Lower lobe of right lung (tissue), 2 donors: ENCODE measurements at regions not wholly inside any gene's neighbourhood (a gene's known extent, or its start where the extent isn't known, plus 50 kb on each side); places are given as distances from the start of the nearest gene placed in this dataset.

Experiments used
- ATAC-seq, 2 donors: fragments of 200-7000 bp; cut with Tn5 transposase; one replicate each; pipeline ENCODE4 v1.9.1; 2020 to 2022; ENCODE audit warnings: mild to moderate bottlenecking in 2 of 2, moderate library complexity in 2 of 2
- DNase-seq: peaks from one replicate; pipeline ENCODE4 v3.0.0-alpha.2; 2020
- H3K27ac ChIP-seq: fragments of 200-600 bp; one replicate; pipeline ENCODE4 v1.8.0; 2022
- H3K27me3 ChIP-seq: fragments of 200-600 bp; one replicate; pipeline ENCODE4 v1.8.0; 2022; ENCODE audit warnings: low read depth
- H3K36me3 ChIP-seq: fragments of 200-600 bp; one replicate; pipeline ENCODE4 v1.8.0; 2022; ENCODE audit warnings: mild to moderate bottlenecking
- H3K4me1 ChIP-seq: fragments of 200-600 bp; one replicate; pipeline ENCODE4 v1.8.0; 2022
- H3K4me3 ChIP-seq: fragments of 200-600 bp; one replicate; pipeline ENCODE4 v1.8.0; 2022; ENCODE audit warnings: mild to moderate bottlenecking
- H3K9me3 ChIP-seq: fragments of 200-600 bp; one replicate; pipeline ENCODE4 v1.8.0; 2022
- CTCF ChIP-seq: fragments of 200-600 bp; IDR thresholded peaks from one replicate; pipeline ENCODE4 v1.8.0; 2022; ENCODE audit warnings: antibody characterized with exemption, mild to moderate bottlenecking
- intact Hi-C: fragments of 100-400 bp; cut with DNase I; formaldehyde crosslinking; loops from one replicate; pipeline ENCODE4 v1.11.0; 2022
- donor health status: DM: no; HTN: yes; CAD: no; lungs with severe emphysema.

DNA sequence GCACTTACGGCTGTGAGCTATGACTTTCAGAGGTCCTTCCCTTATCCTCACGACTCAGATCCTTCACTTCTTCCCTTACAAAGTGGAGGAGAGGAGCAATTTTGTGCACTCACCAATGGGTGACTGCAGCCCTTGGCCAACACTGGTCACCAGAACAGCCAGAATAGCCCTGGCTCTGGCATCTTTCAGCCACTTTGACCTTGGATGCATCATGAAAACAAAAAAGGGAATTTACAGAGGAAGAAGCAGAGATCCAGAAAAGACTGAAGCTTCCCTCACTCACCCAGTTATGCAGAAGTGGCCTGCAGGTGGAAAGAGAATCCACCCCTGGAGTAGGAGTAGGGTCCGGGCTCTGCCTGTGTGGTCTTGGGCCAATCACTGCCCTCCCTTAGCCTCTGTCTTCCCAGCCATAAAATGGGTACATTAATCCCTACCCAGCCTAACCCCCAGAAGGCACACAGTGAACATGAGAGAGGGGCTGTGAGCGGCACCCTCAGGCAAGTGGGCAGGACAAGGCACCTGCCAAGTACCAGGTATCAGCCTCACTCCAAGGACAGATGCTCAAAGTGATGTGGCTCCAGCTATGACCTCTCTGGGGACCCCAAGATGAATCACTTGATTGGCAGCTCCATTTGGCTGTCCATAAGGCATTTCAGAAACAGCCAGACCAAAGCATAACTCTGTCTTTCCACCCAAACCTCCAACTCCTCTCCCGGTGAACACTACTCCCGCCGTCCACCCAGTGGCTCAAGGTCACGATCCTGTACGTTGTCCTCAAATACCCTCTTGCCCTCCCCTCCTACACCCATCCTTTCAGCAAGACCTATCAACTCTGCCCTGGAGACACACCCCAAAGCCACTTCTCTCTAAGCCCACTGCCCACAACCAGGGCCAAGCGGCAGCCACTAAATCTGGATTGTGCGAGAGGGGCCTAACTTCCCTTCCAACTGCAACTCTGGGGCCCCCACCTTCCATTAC is 129.8 kb upstream of the ZMIZ1 start:
- peak overlapping the region; percentile 79 for H3K27ac ChIP-seq
- no peak for DNase-seq
- ATAC-seq: no peak

DNA sequence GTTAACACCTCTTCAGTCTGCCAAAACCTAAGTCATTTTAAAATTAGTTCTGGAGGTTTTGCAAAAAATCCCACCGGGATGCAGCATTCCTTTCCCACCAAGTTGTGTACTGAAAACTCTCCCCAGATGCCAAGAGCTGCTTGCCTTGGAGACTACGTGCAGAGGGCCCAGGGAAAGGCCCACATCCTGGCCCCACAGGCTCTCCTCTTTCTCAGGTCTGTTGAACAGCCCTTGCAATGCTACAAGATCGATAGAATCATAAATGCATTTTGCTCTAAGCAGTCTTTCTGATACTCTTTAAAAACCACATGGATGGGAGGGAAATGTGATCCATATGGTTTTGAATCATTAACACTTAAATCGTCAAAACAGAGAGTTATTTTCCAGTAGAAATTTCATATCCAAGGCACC is 126.7 kb upstream of the ZMIZ1 start:
- Histone ChIP-seq H3K4me3 (no peak overlapping the region), H3K27me3 (no peaks in the 10 kb centered on the region), H3K27ac (no peak overlapping the region), H3K4me1 (peaks cover 25% of the 10 kb centered on the region), H3K9me3 (no peaks in the 10 kb centered on the region), H3K36me3 (no peaks in the 10 kb centered on the region)
- no peak for TF ChIP-seq CTCF
- intact Hi-C loops: no loop called here
- peak; percentile 13 for DNase-seq
- ATAC-seq: no peak

More for the DNA sequence above, 129.8 kb upstream of the ZMIZ1 start:
- Histone ChIP-seq H3K36me3 (no peaks in the 10 kb centered on the region), H3K4me3 (no peak overlapping the region), H3K9me3 (no peaks in the 10 kb centered on the region), H3K4me1 (peaks cover 45% of the 10 kb centered on the region), H3K27me3 (no peaks in the 10 kb centered on the region)
- intact Hi-C loops: no loop called here
- no peak for TF ChIP-seq CTCF

GRCh38 chr10:78944723-78945312 is 123.9 kb upstream of the ZMIZ1 start:
- Histone ChIP-seq H3K27me3 (no peaks in the 10 kb centered on the region), H3K27ac (no peak overlapping the region), H3K4me1 (peaks cover 6% of the 10 kb centered on the region), H3K4me3 (no peak overlapping the region), H3K36me3 (no peaks in the 10 kb centered on the region), H3K9me3 (no peaks in the 10 kb centered on the region)
- TF ChIP-seq CTCF: no peak
- peak; percentile 51 to 75 for ATAC-seq
- intact Hi-C loops: no loop called here
- peak; percentile 3 for DNase-seq

GRCh38 chr10:78945838-78946237 is 122.9 kb upstream of the ZMIZ1 start:
- H3K27ac ChIP-seq: no peak overlapping the region
- no peaks in the 10 kb centered on the region for H3K9me3 ChIP-seq
- no peak for DNase-seq
- peaks cover 6% of the 10 kb centered on the region for H3K4me1 ChIP-seq
- intact Hi-C loops: no loop called here
- no peak for TF ChIP-seq CTCF
- no peaks in the 10 kb centered on the region for H3K27me3 ChIP-seq
- no peak for ATAC-seq
- no peaks in the 10 kb centered on the region for H3K36me3 ChIP-seq
- H3K4me3 ChIP-seq: no peak overlapping the region

- H3K36me3 ChIP-seq: no peaks in the 10 kb centered on the region
- H3K27ac ChIP-seq: no peak overlapping the region
- ATAC-seq: no peak
- no peaks in the 10 kb centered on the region for H3K9me3 ChIP-seq
- no peak overlapping the region for H3K4me3 ChIP-seq
- TF ChIP-seq CTCF: no peak
- H3K27me3 ChIP-seq: no peaks in the 10 kb centered on the region
- peaks cover 6% of the 10 kb centered on the region for H3K4me1 ChIP-seq
- intact Hi-C loops: no loop called here
- DNase-seq: no peak
Observed at GRCh38 chr10:78947226-78947625, 121.5 kb upstream of the ZMIZ1 start.
